ENCODE measurements at regions not wholly inside any gene's neighbourhood (a gene's known extent, or its start where the extent isn't known, plus 50 kb on each side); places are given as distances from the start of the nearest gene placed in this dataset.
A peak's percentile ranks its signal among the peaks of the same experiment; 100 is the strongest.

GRCh38 chr10:131781791-131782190 is 119.0 kb upstream of the PPP2R2D start:
- Histone ChIP-seq H3K36me3 (no peaks in the 10 kb centered on the region), H3K9me3 (peaks cover 0 to 22% (median 0%) of the 10 kb centered on the region in 3 donors), H3K4me3 (no peak overlapping the region), H3K4me1 (no peaks in the 10 kb centered on the region), H3K27me3 (peaks cover 10% of the 10 kb centered on the region), H3K27ac (no peak overlapping the region)
- WGBS, 2 donors (ENCODE audit: low coverage in 1 of 2) = 80 to 96% methylated on average over 2 to 3 of the region's 4 CpGs
- no peak for TF ChIP-seq CTCF (IDR thresholded peaks at IDR 0.05)
- no peak for TF ChIP-seq POLR2AphosphoS5 (IDR thresholded peaks at IDR 0.05)
- no peak for TF ChIP-seq POLR2A (IDR thresholded peaks at IDR 0.05)
- no peak for TF ChIP-seq EP300 (IDR thresholded peaks at IDR 0.05)
- no peak for ATAC-seq

- no peak overlapping the region for H3K27ac ChIP-seq
- 86 to 95% methylated on average over 8 of the region's 15 CpGs for WGBS, 2 donors (ENCODE audit: low coverage in 1 of 2)
- no peak overlapping the region for H3K4me3 ChIP-seq
- peaks cover 20% of the 10 kb centered on the region for H3K27me3 ChIP-seq
- no peak for TF ChIP-seq CTCF (IDR thresholded peaks at IDR 0.05)
- no peak for TF ChIP-seq EP300 (IDR thresholded peaks at IDR 0.05)
- no peak for TF ChIP-seq POLR2A (IDR thresholded peaks at IDR 0.05)
- TF ChIP-seq POLR2AphosphoS5 (IDR thresholded peaks at IDR 0.05) = no peak
- H3K9me3 ChIP-seq = no peaks in the 10 kb centered on the region
- H3K4me1 ChIP-seq = no peaks in the 10 kb centered on the region
- ATAC-seq = no peak
- no peaks in the 10 kb centered on the region for H3K36me3 ChIP-seq
These were observed 116.3 kb upstream of the PPP2R2D start for GRCh38 chr10:131784363-131785120.

- TF ChIP-seq CTCF (IDR thresholded peaks at IDR 0.05) = no peak
- H3K36me3 ChIP-seq = no peaks in the 10 kb centered on the region
- no peak for ATAC-seq
- WGBS, 2 donors (ENCODE audit: low coverage in 1 of 2) = 100% methylated on average over 8 of the region's 11 CpGs; no CpG with 5 or more reads in 1 of the 2 donors
- H3K4me1 ChIP-seq = no peaks in the 10 kb centered on the region
- no peak overlapping the region for H3K27ac ChIP-seq
- H3K4me3 ChIP-seq = no peak overlapping the region
- H3K9me3 ChIP-seq = no peaks in the 10 kb centered on the region
- peaks cover 21% of the 10 kb centered on the region for H3K27me3 ChIP-seq
These were observed 115.7 kb upstream of the PPP2R2D start for GRCh38 chr10:131785121-131785460.

GRCh38 chr10:131786756-131787605 is 113.8 kb upstream of the PPP2R2D start:
- Histone ChIP-seq H3K4me1 (no peaks in the 10 kb centered on the region), H3K4me3 (no peak overlapping the region), H3K36me3 (no peaks in the 10 kb centered on the region), H3K27ac (no peak overlapping the region), H3K27me3 (peaks cover 22% of the 10 kb centered on the region), H3K9me3 (no peaks in the 10 kb centered on the region)
- TF ChIP-seq EP300 (IDR thresholded peaks at IDR 0.05) (no peak), CTCF (IDR thresholded peaks at IDR 0.05) (peak in 3 of 4 experiments; percentile 64 to 65 (median 64)), POLR2AphosphoS5 (IDR thresholded peaks at IDR 0.05) (no peak), POLR2A (IDR thresholded peaks at IDR 0.05) (no peak)
- WGBS, 2 donors (ENCODE audit: low coverage in 1 of 2) = 41 to 50% methylated on average over 13 of the region's 13 CpGs
- ATAC-seq = no peak

All from gastroesophageal sphincter (tissue), 4 donors.